LoVo (cell line): ENCODE measurements at regions not wholly inside any gene's neighbourhood (a gene's known extent, or its start where the extent isn't known, plus 50 kb on each side); places are given as distances from the start of the nearest gene placed in this dataset.
A peak's percentile ranks its signal among the peaks of the same experiment; 100 is the strongest.

Experiments used
- DNase-seq: peaks from one replicate; pipeline ENCODE4 v3.0.0-alpha.2; 2016; ENCODE audit warnings: low spot score

DNA sequence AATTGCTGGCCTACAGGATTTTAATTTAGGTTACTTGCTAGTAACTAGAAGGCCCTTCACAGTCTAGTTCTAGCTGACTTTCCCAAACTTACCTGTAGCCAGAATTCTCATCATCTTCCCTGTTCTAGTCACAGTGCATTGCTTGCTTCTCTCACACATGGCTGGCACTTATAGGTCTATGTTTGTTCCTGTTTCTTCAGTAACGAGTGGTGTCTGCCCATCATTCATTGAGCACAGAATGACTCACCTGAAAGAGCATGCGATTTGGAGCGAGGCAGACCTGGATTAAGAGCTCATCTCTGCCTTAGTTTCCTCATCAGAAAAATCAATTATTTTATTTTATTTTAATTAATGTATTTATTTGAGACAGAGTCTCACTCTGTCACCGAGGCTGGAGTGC is 201.7 kb upstream of the ANK2 start:
- DNase-seq, result no peak

DNA sequence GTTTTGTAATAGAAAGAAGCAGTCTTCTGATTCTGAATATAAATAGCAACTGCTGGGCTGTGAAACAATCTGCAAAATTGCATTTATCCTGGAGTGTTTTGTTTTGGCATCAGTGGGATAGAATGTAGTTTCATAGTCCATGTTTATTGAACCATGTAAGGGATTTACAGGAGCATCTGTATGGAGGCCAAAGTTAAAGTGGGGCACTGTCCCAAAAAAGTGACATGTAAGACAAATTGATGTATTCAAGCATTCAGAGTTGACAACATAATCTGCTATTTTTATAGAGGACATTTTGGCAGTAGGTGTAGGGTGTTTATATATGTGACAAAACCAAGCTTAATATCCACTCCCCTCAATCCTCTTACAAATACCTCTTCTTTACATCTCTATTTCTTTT is 200.5 kb upstream of the ANK2 start:
- no peak for DNase-seq

DNA sequence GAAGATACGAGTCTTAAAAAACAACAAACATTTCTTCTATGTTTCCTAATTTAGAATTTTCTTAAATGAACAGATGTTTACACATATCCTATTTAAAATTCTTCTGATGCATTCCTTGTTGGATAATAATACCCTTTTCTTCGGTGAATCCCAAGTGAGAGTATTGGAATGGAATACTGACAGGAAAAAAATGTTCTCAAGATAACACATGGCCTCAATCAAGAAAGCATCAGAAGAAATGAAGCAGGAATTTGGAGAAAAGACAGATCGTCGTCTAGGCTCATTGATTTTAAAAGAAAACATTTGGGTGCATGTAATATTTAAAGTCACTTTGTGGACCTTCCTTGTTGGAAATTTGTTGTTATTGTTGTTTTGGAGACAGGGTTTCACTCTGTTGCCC is 196.9 kb upstream of the ANK2 start:
- DNase-seq, result no peak

DNA sequence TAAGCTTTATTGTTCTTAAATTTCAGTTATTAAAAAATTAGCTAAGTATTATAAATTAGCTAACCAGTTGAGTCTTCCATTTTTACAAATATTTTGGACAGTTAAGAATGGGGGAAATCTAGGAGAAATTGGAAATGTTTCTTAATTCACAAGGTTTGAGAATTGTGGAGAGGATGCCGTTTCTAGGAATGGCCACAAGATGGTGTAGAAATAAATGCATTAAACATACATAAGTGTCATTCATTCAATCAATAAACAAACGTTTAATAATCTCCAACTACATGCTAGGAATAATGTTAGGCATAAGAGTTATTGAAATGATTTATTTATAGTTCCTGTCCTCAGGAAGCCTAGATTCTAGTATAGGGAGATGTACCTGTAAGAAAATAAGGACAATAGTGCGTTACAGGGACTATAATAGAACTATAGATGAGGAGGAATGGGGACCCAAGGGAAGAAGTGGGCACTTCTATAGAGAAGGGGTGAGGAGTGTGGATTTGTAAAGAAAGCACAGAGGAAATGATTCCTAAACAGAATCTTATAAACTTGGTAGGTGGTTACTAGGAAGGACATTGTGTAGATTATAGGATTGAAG is 195.7 kb upstream of the ANK2 start:
- DNase-seq, result no peak

DNA sequence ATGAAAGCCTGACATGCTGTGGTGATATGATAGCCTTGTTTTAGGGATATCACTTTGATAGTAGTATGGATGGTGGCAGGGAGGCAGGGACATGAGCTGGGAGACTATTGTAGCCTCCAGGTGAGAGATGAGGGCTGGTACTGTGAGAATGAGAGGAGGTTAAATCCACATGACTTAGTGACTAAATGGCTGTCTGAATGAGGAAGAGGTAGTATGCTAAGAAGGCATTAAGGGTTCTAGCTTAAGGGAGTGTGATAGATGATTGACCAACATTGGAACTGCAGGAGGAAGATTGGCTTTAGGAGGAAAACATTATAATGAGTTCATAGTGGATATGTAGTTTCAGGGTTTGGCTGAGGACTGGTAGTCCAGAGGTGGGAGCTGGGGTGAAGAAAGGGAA is 195.0 kb upstream of the ANK2 start:
- no peak for DNase-seq

DNA sequence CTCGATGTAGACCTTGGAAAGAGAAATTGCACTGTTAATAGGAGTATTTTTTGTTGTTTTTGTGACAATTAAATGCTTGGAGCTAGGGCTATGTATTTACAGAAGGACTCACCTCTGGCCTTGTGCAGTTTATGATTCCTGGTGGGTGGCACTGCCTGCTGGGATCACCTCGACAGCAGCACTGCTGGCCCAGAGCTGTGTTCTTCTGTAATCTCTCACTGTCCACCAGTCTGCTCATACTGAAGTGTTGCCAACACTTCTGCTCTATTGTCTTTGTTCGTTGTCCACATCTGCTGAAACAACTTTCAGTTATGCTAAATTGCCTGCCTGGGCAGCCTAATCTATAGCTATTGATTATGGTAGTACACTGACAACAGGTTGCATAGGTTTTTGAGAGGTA is 194.4 kb upstream of the ANK2 start:
- no peak for DNase-seq

DNA sequence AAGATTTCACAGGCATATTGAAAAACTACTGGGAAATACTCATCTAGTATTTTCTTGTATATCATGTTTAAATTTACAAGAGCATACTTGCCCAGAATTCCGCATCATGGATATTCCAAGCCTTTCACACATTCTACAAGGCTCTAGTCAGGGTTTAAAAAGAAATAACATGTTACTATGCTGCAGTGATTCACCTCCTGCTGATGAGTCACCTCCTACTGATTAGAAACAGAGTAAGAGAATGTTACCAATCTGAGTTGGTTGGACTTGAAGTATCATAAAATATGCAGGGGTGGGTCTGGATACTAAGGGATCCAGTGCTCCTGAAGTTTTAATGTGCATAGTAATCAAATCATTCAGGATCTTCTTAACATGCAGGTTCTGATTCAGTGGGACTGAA is 192.0 kb upstream of the ANK2 start:
- DNase-seq, result peak; percentile 32

DNA sequence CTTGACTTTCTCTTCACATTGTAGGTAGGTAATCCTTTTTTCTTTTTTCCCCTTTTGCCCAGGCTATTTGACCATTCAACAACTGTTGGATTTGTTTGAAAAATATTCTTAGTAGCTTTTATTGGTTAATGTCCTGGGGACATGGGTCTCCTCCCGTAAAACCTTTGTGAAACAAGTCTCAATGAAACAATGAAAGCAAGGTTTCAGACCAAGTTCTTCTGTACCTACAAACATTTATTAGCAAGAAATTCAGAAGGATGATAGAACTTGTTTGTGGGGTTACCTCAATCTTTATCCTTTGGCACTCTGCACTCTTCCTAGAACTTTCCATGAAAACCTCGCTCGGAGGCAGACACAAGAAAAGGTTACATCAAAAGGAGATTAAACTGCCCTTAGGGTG is 190.7 kb upstream of the ANK2 start:
- no peak for DNase-seq

DNA sequence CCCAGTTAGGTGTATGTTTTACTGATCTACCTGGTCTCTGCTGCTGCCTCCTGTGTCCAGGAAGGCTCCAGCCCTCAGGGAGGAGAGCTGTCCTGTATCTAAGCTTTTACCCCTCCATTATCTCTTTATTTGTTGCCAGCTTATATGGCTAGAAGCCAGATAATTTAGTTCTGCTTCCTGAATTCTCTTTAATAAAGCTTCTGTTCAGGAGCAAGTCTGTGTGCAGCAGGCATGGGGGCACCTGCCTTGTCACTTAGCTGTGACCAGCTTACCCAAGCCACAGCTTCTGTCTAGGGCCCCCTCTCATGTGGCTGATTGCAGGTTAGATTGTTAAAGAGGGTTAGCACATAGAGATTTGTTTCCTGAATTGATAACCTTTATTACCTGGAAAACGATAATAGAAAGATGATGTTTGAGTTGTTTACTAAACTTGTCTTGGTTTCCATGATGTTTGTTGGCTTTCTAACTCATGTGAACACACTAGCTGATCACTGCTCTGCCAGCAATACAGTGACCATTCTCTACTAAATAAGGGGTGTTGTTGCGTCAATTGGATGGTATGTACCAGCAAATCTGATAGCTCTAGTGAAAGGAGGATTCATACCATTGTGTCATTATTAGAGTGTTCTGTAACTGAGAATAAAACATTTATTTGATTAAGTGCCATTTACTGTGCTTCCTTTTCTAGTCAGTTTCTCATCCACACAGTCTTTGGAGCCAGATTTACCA is 189.8 kb upstream of the ANK2 start:
- no peak for DNase-seq

DNA sequence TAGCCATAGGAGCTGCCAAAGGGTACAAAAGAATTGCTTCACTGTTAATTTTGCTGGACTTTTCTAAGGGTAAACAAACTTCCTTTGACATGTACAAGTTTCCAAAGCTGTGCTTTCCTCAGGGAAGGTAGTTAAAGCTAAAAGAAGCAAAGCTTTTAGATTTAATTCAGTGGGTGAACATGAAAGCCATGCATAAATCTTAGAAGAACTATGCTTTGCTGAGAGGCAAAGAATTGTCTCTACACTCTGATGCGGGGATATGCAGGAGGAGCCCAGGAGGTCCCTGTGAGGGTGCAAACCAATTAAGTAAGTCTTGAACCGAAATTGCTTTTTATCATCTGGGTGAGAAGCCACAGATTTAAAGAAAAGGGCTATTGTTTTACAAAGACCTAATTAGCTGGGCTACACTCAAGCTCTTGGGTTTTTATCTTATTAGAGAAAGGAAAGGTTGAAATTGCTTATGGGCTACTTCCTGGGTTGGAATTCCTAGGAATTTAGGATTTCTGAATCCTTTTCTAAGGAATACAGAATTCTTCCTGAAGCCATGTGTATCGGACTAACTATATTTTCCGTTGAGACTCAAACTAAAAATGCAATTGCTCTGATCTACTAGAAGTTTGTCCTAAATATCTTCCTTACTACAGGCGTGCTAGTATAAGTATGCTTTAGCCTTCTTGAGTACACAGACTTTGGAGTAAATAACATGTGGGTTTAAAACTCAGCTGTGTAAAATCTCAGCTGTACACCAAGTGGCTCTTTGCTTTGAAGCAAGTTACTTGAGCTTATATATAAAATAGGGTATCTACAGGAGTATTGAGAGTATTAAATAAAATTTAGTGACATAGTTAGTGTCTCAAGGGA is 188.4 kb upstream of the ANK2 start:
- DNase-seq, result no peak

DNA sequence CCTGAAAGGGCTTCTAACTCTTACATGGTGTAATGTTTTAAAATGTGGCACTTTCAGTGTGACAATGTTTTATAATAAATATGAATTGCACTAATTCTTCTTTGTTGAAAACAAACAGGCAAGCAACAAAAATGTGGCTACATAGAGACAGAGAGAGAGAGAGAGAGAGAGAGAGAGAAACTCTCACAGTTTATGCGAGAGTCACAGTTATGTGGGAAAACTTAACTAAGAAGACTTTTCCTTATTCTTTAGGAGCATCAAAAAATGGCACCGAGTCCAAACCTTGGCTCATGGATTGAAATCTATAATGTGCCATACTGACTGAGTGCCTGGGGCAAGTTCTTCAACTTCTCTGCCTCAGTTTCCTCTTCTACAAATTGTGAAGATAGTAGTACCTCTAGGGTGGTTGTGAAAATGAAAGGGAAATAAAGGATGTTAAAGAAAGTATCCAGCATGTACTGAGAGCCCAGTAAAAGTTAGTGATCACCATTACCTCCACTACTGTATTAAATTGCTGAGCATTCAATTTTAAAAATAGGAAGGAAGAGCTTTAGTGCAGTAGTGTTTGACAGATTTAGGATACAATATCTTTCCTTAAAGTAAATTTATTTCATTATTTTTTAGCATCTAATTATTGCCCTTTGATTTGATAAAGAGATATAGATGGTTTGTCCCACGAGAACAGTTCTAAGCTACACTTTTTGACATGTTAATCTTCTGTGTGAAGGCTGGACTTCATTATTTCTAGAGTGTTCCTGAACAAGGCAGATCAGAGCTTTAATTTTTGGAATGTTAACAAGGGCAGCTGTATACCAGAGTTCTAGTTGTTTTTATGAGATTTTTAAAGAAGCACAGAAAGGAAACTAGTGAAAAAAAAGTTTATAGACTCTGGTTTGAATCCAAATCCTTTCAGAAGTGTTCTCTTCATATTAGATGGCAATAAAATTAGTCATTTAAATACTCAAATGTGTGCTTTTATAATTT is 187.5 kb upstream of the ANK2 start:
- DNase-seq, result no peak

DNA sequence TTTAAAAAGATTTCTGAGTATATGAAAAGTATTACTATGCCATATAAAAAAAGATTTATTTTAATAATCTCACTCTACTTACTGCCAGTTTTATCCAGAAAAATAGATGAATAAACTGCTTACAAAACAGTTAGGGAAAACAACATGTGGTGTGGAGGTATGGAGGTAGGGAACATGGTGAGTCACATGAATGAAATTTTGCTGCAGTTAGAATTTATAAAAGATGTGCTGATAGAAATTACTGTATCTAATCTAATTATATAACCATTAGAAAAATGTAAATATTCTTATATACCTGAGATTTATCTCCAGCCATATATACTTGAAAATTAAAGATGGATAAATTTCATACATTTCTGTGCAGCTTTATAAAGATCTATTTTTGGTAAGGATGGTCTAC is 184.0 kb upstream of the ANK2 start:
- DNase-seq, result no peak

DNA sequence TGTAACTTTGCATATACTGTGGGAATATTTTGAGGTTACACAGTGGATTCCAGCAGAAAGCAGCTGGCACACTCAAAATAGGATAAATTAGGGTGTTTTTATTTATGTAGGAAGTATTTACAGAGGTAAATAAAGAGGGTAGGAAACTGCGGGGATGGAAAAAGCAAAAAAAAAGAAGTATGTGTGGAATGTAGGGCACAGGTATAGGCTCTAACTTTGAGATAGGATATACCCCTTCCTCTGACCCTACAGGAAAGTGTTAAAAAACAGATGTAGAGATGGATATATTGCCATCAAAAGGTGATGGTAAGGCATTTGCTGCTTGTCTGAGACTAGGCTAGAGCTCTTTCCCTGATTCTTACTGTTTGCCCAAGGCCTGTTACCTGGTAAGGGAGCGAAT is 173.1 kb upstream of the ANK2 start:
- no peak for DNase-seq

DNA sequence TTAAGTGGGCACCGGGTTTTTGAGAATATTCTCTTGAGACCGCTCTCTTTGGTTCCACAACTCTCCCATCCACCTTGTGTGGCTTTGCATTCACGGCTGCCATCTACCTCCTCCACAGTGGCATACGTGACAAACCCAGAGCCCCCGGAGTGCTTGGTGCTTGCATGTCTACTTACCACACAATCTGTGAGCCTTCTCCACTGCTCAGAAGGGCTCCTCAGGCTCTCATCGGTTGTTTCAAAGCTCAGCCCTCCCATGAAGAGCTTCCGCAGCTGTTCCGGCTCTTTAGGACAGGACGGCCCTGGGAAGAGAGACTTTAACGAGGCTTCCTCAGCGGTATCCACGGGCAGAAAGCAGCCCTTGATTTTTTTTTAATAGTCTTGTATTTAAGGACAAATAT is 167.6 kb upstream of the ANK2 start:
- DNase-seq, result no peak

DNA sequence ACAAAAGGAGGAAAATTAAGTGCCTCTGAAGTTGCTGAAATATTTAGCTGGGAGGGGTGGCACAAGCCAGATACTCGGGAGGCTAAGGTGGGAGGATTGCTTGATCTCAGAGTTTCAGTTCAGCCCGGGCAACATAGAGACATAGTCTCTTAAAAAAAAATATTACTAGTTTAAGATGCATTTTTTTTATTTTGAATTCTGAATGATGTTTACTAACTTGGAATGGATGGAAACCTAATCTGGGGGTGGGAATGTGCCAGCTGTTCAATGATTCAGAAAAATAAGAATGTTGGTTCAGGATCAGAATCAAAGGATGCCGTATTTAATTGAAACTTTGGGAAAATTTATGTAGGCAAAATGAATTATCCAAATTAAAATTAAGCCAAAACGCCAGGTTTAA is 167.2 kb upstream of the ANK2 start:
- DNase-seq, result no peak

DNA sequence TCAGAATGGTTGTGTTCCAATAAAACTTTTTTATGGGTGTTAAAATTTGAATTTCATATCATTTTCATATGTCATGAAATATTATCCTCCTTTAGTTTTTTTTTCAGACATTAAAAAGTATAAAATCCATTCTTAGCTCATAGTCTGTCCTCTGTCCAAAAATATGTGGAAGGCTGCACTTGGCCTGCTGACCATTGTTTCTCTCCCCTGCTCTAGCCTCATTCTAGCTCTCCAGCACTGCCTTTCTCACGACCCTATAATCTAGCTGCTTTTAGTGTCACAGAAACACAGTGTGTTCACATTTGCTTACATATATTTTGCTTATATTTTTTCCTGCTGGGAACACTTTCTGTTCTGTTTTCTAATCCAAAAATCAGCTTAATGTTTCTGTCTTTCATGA is 165.0 kb upstream of the ANK2 start:
- no peak for DNase-seq

DNA sequence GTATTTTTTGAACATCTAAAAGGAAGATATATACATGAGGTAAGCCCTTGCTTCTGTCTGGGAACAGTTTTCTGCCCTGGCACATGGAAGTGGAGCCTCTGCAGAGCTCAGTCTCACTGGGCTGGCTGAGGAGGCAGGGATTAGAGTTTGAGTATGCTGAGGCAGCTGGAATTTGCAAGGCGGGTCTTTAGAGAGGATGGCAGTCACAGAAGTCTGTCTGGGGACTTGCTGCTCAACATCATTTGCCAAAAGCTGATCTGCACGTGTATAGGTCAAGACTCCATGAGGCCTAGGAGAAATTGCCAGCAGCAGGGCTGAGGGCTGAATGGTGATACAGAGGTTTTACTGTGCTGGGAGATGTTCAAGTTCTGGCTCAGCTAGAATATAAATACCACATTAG is 163.6 kb upstream of the ANK2 start:
- DNase-seq, result no peak

DNA sequence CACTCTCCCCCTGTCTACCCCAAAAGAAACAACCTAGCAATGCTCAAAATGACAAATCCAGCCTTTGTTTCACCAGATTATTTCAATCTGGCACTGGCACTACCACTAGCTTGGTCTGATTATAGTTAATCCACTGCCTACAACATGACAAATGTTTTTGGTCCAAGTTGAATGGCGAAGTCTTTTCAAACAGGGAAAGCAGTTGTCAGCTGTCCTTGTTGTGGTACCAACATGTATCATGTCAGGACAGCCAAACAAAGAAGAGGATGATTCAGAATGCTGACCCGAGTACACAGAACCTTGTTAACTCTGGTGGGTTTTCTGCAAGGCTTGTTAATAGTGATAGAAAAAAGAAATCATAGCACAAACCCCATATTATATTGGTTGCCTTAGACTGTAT is 160.8 kb upstream of the ANK2 start:
- no peak for DNase-seq

DNA sequence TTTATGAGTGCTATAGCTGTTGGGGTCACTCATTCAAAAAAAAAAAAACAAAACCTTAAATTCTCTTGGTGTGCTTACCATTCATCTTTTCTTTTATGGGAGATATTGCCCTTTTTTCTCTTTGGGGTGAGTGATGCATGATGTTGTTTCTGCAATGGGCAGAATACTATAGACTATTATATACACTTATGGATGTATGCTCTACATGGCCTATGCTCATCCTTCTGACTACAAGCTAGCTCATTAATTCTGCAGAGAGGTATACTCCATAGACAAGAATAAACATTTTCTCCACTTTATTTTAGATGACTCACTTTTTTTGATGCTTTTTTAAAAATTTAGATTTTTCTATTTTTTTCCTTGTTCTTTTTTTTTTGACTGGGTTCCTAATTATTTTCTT is 160.3 kb upstream of the ANK2 start:
- DNase-seq, result no peak

DNA sequence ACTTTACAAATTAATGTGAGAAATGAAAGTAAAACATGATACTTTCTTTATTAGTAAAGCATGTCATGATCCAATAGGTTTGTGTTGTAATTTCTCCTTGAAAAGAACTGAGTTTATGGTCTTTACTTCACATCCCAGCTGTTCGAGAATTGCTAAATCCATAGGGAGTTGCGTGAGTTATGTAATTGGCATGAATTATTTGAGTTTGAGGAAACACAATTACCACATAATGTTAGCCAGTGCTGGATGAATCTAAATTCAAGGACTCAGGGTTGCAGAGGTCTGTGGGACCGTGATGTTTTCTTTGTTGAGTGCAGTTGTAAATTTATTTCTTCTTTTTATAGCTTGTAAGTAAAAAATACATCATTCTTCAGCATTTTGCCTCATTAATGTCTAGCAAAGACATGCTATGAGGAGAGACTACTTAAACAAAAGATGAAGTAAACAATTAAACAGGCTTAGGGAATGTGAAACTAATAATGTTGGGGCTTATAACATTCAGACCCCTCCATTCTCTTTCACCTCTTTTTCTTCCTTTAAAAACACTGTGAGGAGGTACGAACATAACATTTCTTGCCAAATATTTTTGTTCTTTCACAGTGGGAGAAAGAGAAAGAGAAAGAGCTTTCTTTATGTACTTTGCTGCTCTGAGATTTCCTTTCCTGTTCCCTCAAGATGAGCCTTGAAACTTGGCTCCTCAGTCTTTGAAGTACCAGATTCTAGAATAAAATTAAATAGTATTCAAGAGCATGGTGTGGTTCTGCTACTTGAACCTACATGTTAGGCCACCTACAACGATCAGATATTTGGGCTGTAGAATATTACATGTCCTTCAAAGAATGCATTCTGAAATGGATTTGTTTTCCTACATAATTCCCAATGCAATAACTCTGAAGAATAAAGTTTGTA is 159.6 kb upstream of the ANK2 start:
- no peak for DNase-seq

DNA sequence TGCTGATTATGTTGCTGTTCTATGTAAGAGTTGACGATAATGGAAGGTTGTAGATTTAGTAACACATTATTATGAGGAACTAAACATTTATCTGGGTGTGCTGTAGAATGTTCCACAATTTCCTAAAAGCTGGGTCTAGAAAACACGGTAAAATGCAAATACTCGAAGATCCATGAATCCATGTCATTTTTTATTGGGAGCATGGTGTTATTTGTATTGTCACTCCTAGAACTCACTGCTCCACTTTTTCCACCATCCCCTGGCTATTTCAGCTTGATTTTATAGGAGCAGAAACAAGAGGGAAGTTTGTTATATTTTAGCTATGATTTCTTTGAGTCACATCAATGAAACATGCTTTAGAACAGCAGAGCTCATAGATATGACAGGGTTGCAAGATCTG is 155.0 kb upstream of the ANK2 start:
- DNase-seq, result no peak
